RWPE1 (cell line): ENCODE measurements at regions not wholly inside any gene's neighbourhood (a gene's known extent, or its start where the extent isn't known, plus 50 kb on each side); places are given as distances from the start of the nearest gene placed in this dataset.
A peak's percentile ranks its signal among the peaks of the same experiment; 100 is the strongest.

Experiments
- CTCF ChIA-PET: fragments of 350-600 bp; sonication (Branson Sonifier 250); formaldehyde crosslinking; extraction: SDS; loops from one replicate; lab custom pipeline; 2021; lab: Yijun Ruan, JAX
- POLR2A ChIA-PET: fragments of 400-600 bp; formaldehyde crosslinking; extraction: SDS; loops from one replicate; lab custom pipeline; 2020; ENCODE audit warnings: antibody characterized with exemption; ENCODE audit not compliant: low non-redundant PET; lab: Yijun Ruan, JAX
- DNase-seq: peaks from one replicate; pipeline ENCODE4 v3.0.0; 2012; ENCODE audit warnings: low spot score
- H3K27ac ChIP-seq: fragments of 450-650 bp; 2 replicates; pipeline ENCODE4 v1.5.1; 2017
- TF ChIP-seq, protein P1 (sequence below): fragments of 450-650 bp; conservative IDR thresholded peaks from 2 replicates; pipeline ENCODE4 v1.5.1; 2017; ENCODE audit warnings: low read depth, mild to moderate bottlenecking

DNA sequence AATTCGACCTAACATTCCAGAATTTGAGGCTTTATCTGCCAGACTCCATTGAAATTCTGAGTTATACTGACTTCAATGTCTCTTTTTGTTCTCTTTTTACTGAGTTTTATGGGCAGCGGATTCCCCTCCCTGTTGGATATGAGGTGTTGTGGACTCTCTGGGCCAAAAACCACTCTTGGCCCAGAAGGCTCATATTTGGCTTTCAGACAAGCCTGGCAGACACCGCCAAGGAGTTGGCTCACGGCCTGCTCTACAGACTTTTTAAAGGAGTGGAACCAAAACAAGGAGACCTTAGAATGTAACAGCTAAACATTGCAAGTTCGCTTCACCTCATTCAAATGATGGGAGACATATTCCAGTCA lies 206.4 kb upstream of the NCKAP5 start:
- no peak overlapping the region for H3K27ac ChIP-seq
- TF ChIP-seq, protein P1, sequence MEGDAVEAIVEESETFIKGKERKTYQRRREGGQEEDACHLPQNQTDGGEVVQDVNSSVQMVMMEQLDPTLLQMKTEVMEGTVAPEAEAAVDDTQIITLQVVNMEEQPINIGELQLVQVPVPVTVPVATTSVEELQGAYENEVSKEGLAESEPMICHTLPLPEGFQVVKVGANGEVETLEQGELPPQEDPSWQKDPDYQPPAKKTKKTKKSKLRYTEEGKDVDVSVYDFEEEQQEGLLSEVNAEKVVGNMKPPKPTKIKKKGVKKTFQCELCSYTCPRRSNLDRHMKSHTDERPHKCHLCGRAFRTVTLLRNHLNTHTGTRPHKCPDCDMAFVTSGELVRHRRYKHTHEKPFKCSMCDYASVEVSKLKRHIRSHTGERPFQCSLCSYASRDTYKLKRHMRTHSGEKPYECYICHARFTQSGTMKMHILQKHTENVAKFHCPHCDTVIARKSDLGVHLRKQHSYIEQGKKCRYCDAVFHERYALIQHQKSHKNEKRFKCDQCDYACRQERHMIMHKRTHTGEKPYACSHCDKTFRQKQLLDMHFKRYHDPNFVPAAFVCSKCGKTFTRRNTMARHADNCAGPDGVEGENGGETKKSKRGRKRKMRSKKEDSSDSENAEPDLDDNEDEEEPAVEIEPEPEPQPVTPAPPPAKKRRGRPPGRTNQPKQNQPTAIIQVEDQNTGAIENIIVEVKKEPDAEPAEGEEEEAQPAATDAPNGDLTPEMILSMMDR, result no peak
- ChIA-PET CTCF (no interaction called here), POLR2A (no interaction called here)
- DNase-seq, result no peak

DNA sequence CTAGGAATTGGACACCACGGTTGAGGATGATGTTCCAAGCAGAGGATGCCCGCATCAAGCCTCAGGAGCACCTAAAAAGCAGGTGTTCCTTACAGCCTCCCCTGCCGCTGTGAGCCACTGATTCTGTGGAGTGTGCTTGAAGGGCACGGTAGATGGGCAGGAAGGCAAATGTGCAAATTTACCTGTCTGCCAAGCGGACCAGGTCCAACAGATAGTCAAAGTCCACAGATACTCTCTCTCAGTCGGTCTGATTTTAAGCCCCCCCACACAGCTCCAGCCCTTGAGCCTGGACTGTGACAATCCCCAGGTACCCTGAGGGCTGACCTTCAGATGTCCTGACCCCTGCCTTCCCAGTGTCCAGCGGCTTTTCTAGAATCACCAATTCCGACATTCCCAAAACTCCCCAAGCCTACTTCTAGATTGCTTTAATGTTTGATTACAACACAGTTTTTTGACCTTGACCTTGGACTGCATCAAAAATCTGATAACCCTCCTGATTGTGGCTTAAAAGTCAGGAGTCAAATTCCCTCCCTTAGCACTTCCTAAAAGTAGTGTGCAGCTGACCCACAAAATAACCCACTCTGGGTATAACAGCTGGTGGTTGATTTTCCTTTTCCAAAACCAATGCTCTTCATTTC lies 208.8 kb upstream of the NCKAP5 start:
- CTCF ChIA-PET, result no interaction called here
- POLR2A ChIA-PET, result no interaction called here
- TF ChIP-seq, protein P1, result no peak
- no peak for DNase-seq
- no peak overlapping the region for H3K27ac ChIP-seq

DNA sequence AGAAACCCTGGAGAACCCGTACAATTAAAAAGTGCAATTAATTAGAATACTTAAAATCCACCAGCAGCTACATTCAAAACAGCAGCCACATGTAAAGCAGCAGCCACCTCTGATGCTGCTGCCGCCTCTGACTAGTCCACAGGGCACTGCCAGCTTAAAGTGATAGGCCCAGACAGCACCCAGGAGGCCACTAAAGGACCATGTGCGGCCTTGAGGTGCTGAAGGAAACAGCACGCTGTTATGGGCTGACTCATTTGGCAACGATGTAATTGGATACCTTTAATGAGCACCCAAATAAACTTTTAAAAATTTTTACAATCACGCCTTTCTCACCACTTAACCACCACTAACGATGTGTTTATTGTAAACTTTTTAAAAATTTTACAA lies 209.3 kb upstream of the NCKAP5 start:
- POLR2A ChIA-PET, result no interaction called here
- peak; percentile 46 for DNase-seq
- TF ChIP-seq, protein P1, result no peak
- CTCF ChIA-PET, result no interaction called here
- no peak overlapping the region for H3K27ac ChIP-seq

DNA sequence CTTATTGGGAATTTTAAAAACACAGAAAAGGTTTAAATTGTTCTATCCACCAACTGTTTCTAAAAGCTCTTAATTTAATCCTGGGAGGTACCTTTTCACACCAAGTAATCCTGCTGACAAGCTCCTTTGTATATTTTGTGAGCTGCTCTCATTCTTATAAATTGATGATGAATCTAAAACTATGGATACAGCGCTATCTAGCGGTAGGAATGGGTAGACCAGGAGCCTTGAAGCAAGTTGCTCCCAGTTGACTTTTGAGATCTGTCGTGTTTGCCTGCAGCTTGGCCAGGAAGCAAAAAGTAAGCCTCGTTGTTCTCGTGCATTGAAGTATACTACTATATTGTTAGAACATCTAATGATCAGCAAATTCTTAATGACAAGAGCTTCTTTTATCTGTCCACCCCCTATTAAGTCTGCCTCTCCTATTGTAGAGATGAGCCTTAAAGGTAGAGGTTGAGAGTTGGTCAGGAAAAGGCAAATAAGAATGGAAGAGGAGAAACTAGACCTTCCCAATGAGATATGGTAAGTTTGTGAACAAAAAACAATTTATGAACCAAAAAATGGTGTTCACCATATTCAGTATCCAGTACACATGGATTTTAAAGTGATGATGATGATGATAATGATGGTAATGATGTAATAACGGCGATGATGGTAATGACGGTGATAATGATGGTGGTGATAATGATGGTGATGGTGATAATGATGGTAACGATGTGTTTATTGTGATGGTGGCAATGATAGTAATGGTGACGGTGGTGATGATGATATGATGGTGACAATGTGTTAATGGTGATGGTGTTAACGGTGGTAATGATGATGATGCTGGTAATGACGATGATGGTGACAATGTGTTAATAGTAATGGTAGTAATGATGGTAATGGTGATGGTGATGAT lies 212.1 kb upstream of the NCKAP5 start:
- DNase-seq, result peak; percentile 46
- no peak overlapping the region for H3K27ac ChIP-seq
- ChIA-PET CTCF (interaction anchor here (0.6 to 1.2 kb wide), 9 partner anchors 9 to 1129 kb away, joined by 3 to 5 read pairs (median 3); no protein-coding TSS in a partner anchor), POLR2A (no interaction called here)
- TF ChIP-seq, protein P1, result peak; percentile 76

DNA sequence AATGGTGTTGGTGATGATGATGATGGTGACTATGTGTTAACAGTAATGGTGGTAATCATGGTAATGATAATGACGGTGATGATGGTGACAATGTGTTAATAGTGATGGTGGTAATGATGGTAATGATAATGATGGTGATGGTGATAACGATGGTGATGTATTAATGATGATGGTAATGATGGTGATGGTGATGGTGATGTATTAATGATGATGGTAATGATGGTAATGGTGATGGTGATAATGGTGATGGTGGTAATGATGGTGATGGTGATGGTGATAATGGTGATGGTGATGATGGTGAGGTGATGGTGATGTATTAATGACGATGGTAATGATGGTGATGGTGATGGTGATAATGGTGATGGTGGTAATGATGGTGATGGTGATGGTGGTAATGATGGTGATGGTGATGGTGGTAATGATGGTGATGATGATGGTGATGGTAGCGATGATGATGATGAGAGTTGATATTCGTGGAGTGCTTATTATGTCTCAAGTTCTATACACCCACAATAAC lies 212.8 kb upstream of the NCKAP5 start:
- CTCF ChIA-PET, result no interaction called here

DNA sequence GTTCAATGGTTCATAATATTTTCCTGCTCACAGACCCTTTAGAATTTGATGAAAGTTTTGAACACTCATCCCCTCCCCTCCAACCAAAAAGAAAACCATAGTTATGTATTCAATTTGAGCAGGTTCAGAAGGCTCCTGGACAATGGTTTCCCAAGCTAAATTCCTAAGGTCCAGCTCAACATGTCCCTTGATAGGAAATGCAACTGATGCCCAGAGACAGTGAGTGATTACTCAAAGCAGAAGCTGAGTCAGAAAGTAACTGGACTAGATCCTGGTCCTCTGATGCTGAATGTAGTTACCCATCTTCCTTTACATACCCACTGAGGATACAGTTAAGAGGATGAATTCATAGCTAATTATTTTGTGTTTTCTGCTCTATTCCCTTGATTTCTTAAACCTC lies 218.9 kb upstream of the NCKAP5 start:
- ChIA-PET CTCF (no interaction called here), POLR2A (no interaction called here)
- TF ChIP-seq, protein P1, result no peak
- no peak overlapping the region for H3K27ac ChIP-seq
- DNase-seq, result no peak

More for the DNA sequence above, 212.8 kb upstream of the NCKAP5 start:
- DNase-seq, result no peak
- H3K27ac ChIP-seq, result no peak overlapping the region
- POLR2A ChIA-PET, result no interaction called here
- TF ChIP-seq, protein P1, result no peak
